Right lobe of liver (tissue), 4 donors: ENCODE measurements at regions not wholly inside any gene's neighbourhood (a gene's known extent, or its start where the extent isn't known, plus 50 kb on each side); places are given as distances from the start of the nearest gene placed in this dataset.

ENCODE experiments used
- CTCF ChIP-seq, 4 donors: fragments of 200-600 bp in 3 of 4; fragments of 450-650 bp in 1 of 4; IDR thresholded peaks; one replicate each; pipeline versions ENCODE4 v1.5.1 to v1.8.0; 2016 to 2022; ENCODE audit warnings: antibody characterized with exemption in 4 of 4, mild to moderate bottlenecking in 2 of 4
- POLR2A ChIP-seq: fragments of 450-650 bp; IDR thresholded peaks from one replicate; pipeline ENCODE4 v1.6.1; 2017; ENCODE audit warnings: antibody characterized with exemption, mild to moderate bottlenecking
- donor health status: DM: no; HTN: no; CAD: no.
- donor health status: DM: no; HTN: no; CAD: no.
- donor health status: DM: no; HTN: yes; CAD: no.

GRCh38 chr9:13786711-13787110 is 507.2 kb upstream of the MPDZ start:
- no peak for TF ChIP-seq CTCF (IDR thresholded peaks at IDR 0.05)
- TF ChIP-seq POLR2A = no peak
